SK-N-SH (cell line): ENCODE measurements at regions not wholly inside any gene's neighbourhood (a gene's known extent, or its start where the extent isn't known, plus 50 kb on each side); places are given as distances from the start of the nearest gene placed in this dataset.

Experiments used
- CTCF ChIA-PET: fragments of 300-600, 350-600 bp; formaldehyde crosslinking; extraction: SDS; loops from one replicate; lab custom pipeline; 2021; lab: Yijun Ruan, JAX
- POLR2A ChIA-PET: fragments of 350-600 bp; sonication (Branson Sonifier 250); formaldehyde crosslinking; extraction: SDS; loops from one replicate; lab custom pipeline; 2020; ENCODE audit warnings: antibody characterized with exemption, inconsistent platforms; lab: Yijun Ruan, JAX
- DNase-seq: peaks from one replicate; pipeline ENCODE4 v3.0.0; 2012
- H2AFZ ChIP-seq: fragments of 200-600 bp; sonication (generic); 2 replicates; pipeline ENCODE4 v1.8.1; 2016; ENCODE audit warnings: antibody characterized with exemption, mild to moderate bottlenecking, low read depth
- H3F3A ChIP-seq: fragments of 200-600 bp; sonication (generic); replicated peaks from 2 replicates; pipeline ENCODE3; 2016; ENCODE audit warnings: antibody characterized with exemption, mild to moderate bottlenecking; ENCODE audit not compliant: insufficient read depth
- H3K27ac ChIP-seq, 2 experiments: fragments of 200-500 bp in 1 of 2; fragments of 200-600 bp in 1 of 2; sonication (Bioruptor generic) in 1 of 2; sonication (generic), shearing (Covaris generic) in 1 of 2; 2 replicates each; pipeline versions ENCODE4 v1.5.1 to v1.6.1; 2014 to 2016; ENCODE audit warnings: low read depth in 2 of 2, inconsistent platforms in 1 of 2, low read length in 1 of 2, mild to moderate bottlenecking in 1 of 2, mixed read lengths in 1 of 2
- H3K27me3 ChIP-seq: fragments of 200-600 bp; sonication (generic), shearing (Covaris generic); 2 replicates; pipeline ENCODE4 v1.6.1; 2016; ENCODE audit warnings: mixed run types; ENCODE audit not compliant: insufficient read depth
- H3K36me3 ChIP-seq, 2 experiments: fragments of 200-500 bp in 1 of 2; fragments of 200-600 bp in 1 of 2; sonication (Bioruptor generic) in 1 of 2; sonication (generic) in 1 of 2; replicated peaks in 1 of 2; 2 replicates each; pipeline versions ENCODE3 to v1.5.1; 2014 to 2016; ENCODE audit warnings: low read length in 1 of 2, mild to moderate bottlenecking in 1 of 2; ENCODE audit not compliant: insufficient read depth in 2 of 2, control insufficient read depth in 1 of 2
- H3K4me1 ChIP-seq, 2 experiments: fragments of 200-500 bp in 1 of 2; fragments of 200-600 bp in 1 of 2; sonication (Bioruptor generic) in 1 of 2; sonication (generic), shearing (Covaris generic) in 1 of 2; 2 replicates each; pipeline versions ENCODE4 v1.5.1 to v1.6.1; 2014 to 2016; ENCODE audit warnings: low read depth in 1 of 2, low read length in 1 of 2, mixed run types in 1 of 2; ENCODE audit not compliant: insufficient read depth in 2 of 2, control insufficient read depth in 1 of 2
- H3K4me2 ChIP-seq: fragments of 200-600 bp; sonication (generic), shearing (Covaris generic); 2 replicates; pipeline ENCODE4 v1.6.1; 2017; ENCODE audit warnings: mixed run types
- H3K4me3 ChIP-seq, 2 experiments: fragments of 200-500 bp in 1 of 2; fragments of 200-600 bp in 1 of 2; sonication (Bioruptor generic) in 1 of 2; sonication (generic), shearing (Covaris generic) in 1 of 2; 2 replicates each; pipeline versions ENCODE4 v1.5.1 to v1.8.1; 2014 to 2016; ENCODE audit warnings: low read depth in 2 of 2, inconsistent platforms in 1 of 2, low read length in 1 of 2, mild to moderate bottlenecking in 1 of 2, mixed read lengths in 1 of 2, moderate library complexity in 1 of 2
- H3K79me2 ChIP-seq: fragments of 200-600 bp; sonication (generic); 2 replicates; pipeline ENCODE4 v1.8.1; 2017; ENCODE audit warnings: mild to moderate bottlenecking; ENCODE audit not compliant: insufficient read depth
- H3K9ac ChIP-seq: fragments of 200-600 bp; sonication (generic); 2 replicates; pipeline ENCODE4 v1.6.1; 2017; ENCODE audit warnings: mixed run types
- H3K9me2 ChIP-seq: fragments of 200-600 bp; sonication (generic); 2 replicates; pipeline ENCODE4 v1.6.1; 2017; ENCODE audit warnings: mixed run types
- H3K9me3 ChIP-seq: fragments of 200-600 bp; sonication (generic); 2 replicates; pipeline ENCODE4 v1.6.1; 2017; ENCODE audit warnings: mixed run types, mild to moderate bottlenecking, moderate library complexity
- H4K20me1 ChIP-seq: fragments of 200-600 bp; sonication (generic); 2 replicates; pipeline ENCODE4 v1.6.1; 2017; ENCODE audit warnings: mild to moderate bottlenecking, mixed run types; ENCODE audit not compliant: insufficient read depth
- ELF1 ChIP-seq: IDR thresholded peaks from 2 replicates; pipeline ENCODE4 v1.4.0; 2012
- EP300 ChIP-seq, 2 experiments: IDR thresholded peaks; 2 replicates each; pipeline versions ENCODE4 v1.4.0 to v1.6.1; 2012; ENCODE audit warnings: borderline replicate concordance in 1 of 2, low read depth in 1 of 2, low read length in 1 of 2
- EZH2phosphoT487 ChIP-seq: fragments of 200-600 bp; sonication (generic); IDR thresholded peaks from 2 replicates; pipeline ENCODE4 v1.6.1; 2017; ENCODE audit warnings: low read depth, mixed run types, mild to moderate bottlenecking, antibody characterized with exemption, moderate library complexity, borderline replicate concordance
- GABPA ChIP-seq: IDR thresholded peaks from 2 replicates; pipeline ENCODE4 v1.4.0; 2012; ENCODE audit warnings: low read depth, mild to moderate bottlenecking
- GATA2 ChIP-seq: sonication (generic); formaldehyde crosslinking; IDR thresholded peaks from 2 replicates; pipeline ENCODE4 v1.5.0; 2020; ENCODE audit warnings: mild to moderate bottlenecking, missing genetic modification reagents
- JUND ChIP-seq: IDR thresholded peaks from 2 replicates; pipeline ENCODE4 v1.4.0; 2012
- MEF2A ChIP-seq: IDR thresholded peaks from 2 replicates; pipeline ENCODE4 v1.4.0; 2012; ENCODE audit warnings: low read depth, borderline replicate concordance
- MXI1 ChIP-seq: IDR thresholded peaks from 2 replicates; pipeline ENCODE4 v1.6.1; 2012; ENCODE audit warnings: mild to moderate bottlenecking, low read depth, low read length, improper control_type of control experiment
- NFIC ChIP-seq: IDR thresholded peaks from 2 replicates; pipeline ENCODE4 v1.4.0; 2012; ENCODE audit warnings: borderline replicate concordance
- NRF1 ChIP-seq: IDR thresholded peaks from 2 replicates; pipeline ENCODE4 v1.6.1; 2012; ENCODE audit warnings: low read depth, mild to moderate bottlenecking, low read length
- POLR2AphosphoS5 ChIP-seq: IDR thresholded peaks from 2 replicates; pipeline ENCODE4 v1.6.1; 2012; ENCODE audit warnings: low read depth, low read length
- RAD21 ChIP-seq: IDR thresholded peaks from 2 replicates; pipeline ENCODE4 v1.6.1; 2012; ENCODE audit warnings: mild to moderate bottlenecking, low read length
- RXRA ChIP-seq: IDR thresholded peaks from 2 replicates; pipeline ENCODE4 v1.4.0; 2012; ENCODE audit warnings: low read depth, mild to moderate bottlenecking, borderline replicate concordance
- SIN3A ChIP-seq: IDR thresholded peaks from 2 replicates; pipeline ENCODE4 v1.6.1; 2012; ENCODE audit warnings: low read depth, mild to moderate bottlenecking, low read length, moderate library complexity, borderline replicate concordance
- SMC3 ChIP-seq: IDR thresholded peaks from 2 replicates; pipeline ENCODE4 v1.6.1; 2012; ENCODE audit warnings: low read depth, low read length, improper control_type of control experiment
- TEAD4 ChIP-seq: IDR thresholded peaks from 2 replicates; pipeline ENCODE4 v1.4.0; 2012; ENCODE audit warnings: mild to moderate bottlenecking, borderline replicate concordance; ENCODE audit not compliant: insufficient read depth
- YY1 ChIP-seq: IDR thresholded peaks from 2 replicates; pipeline ENCODE4 v1.4.0; 2012; ENCODE audit warnings: low read depth, mild to moderate bottlenecking
- WGBS: methylation state at CpG from one replicate; pipeline ENCODE4 v1.1.6; 2017; ENCODE audit warnings: low lambda C conversion rate; 5-methylcytosine and 5-hydroxymethylcytosine counted together
- TF ChIP-seq, protein P1 (sequence below): fragments of 150-350 bp; IDR thresholded peaks from 2 replicates; pipeline ENCODE4 v1.6.1; 2017; ENCODE audit warnings: antibody characterized with exemption, low read length, low read depth, borderline replicate concordance
- TF ChIP-seq, protein P2 (sequence below): IDR thresholded peaks from 2 replicates; pipeline ENCODE4 v1.4.0; 2012; ENCODE audit warnings: low read depth, borderline replicate concordance
- TF ChIP-seq, protein P3 (sequence below): IDR thresholded peaks from 2 replicates; pipeline ENCODE4; 2012
- TF ChIP-seq, protein P4 (sequence below): IDR thresholded peaks from 2 replicates; pipeline ENCODE4 v1.4.0; 2012; ENCODE audit warnings: low read depth
- TF ChIP-seq, protein P5 (sequence below): fragments of 150-350 bp; IDR thresholded peaks from 2 replicates; pipeline ENCODE4 v1.6.1; 2016; ENCODE audit warnings: mild to moderate bottlenecking, low read depth, low read length

DNA sequence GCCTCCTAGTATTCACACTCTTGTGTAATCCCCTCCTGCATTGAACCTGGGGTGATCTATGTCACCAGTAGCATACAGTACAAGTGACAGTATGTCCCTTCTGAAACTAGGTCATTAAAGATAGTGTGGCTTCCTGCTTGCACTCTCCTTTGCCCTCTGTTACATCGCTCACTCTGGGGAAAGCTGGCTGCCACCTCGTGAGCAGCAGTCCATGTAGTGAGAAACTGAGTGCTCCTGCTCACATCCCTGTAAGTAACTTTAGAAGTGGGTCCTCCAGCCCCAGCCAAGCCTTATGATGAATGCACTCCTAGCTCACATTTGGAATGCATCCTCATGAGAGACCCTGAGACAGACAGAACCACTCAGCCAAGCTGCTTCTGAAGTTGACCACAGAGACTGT is 89.8 kb upstream of the TNIP3 start:
- 21% methylated on average over 2 of the region's 2 CpGs for WGBS
- H3K36me3 ChIP-seq, result no peaks in the 10 kb centered on the region
- no peaks in the 10 kb centered on the region for H3K79me2 ChIP-seq
- H2AFZ ChIP-seq, result no peak overlapping the region
- H3F3A ChIP-seq, result peaks cover 12% of the 10 kb centered on the region
- POLR2A ChIA-PET, result no interaction called here
- no peaks in the 10 kb centered on the region for H3K9me3 ChIP-seq
- H3K4me2 ChIP-seq, result no peak overlapping the region
- H4K20me1 ChIP-seq, result no peaks in the 10 kb centered on the region
- H3K4me1 ChIP-seq, result no peaks in the 10 kb centered on the region
- no peaks in the 10 kb centered on the region; the same call in 1 of the 2 replicates for H3K27me3 ChIP-seq
- no peak overlapping the region for H3K4me3 ChIP-seq
- TF ChIP-seq GABPA, result no peak
- TF ChIP-seq, protein P1, sequence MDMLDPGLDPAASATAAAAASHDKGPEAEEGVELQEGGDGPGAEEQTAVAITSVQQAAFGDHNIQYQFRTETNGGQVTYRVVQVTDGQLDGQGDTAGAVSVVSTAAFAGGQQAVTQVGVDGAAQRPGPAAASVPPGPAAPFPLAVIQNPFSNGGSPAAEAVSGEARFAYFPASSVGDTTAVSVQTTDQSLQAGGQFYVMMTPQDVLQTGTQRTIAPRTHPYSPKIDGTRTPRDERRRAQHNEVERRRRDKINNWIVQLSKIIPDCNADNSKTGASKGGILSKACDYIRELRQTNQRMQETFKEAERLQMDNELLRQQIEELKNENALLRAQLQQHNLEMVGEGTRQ, result no peak
- no peak for TF ChIP-seq JUND
- TF ChIP-seq RAD21, result no peak
- TF ChIP-seq, protein P2, sequence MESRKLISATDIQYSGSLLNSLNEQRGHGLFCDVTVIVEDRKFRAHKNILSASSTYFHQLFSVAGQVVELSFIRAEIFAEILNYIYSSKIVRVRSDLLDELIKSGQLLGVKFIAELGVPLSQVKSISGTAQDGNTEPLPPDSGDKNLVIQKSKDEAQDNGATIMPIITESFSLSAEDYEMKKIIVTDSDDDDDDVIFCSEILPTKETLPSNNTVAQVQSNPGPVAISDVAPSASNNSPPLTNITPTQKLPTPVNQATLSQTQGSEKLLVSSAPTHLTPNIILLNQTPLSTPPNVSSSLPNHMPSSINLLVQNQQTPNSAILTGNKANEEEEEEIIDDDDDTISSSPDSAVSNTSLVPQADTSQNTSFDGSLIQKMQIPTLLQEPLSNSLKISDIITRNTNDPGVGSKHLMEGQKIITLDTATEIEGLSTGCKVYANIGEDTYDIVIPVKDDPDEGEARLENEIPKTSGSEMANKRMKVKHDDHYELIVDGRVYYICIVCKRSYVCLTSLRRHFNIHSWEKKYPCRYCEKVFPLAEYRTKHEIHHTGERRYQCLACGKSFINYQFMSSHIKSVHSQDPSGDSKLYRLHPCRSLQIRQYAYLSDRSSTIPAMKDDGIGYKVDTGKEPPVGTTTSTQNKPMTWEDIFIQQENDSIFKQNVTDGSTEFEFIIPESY, result no peak
- no peak for TF ChIP-seq SIN3A
- no peak for TF ChIP-seq RXRA
- no peak for TF ChIP-seq TEAD4
- TF ChIP-seq SMC3, result no peak
- TF ChIP-seq, protein P3, sequence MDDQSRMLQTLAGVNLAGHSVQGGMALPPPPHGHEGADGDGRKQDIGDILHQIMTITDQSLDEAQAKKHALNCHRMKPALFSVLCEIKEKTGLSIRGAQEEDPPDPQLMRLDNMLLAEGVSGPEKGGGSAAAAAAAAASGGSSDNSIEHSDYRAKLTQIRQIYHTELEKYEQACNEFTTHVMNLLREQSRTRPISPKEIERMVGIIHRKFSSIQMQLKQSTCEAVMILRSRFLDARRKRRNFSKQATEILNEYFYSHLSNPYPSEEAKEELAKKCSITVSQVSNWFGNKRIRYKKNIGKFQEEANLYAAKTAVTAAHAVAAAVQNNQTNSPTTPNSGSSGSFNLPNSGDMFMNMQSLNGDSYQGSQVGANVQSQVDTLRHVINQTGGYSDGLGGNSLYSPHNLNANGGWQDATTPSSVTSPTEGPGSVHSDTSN, result no peak
- no peak for TF ChIP-seq GATA2 (CRISPR knock-in tag)
- TF ChIP-seq EP300 (IDR thresholded peaks at IDR 0.05; ENCODE audit: borderline replicate concordance in 1 of 2, low read depth in 1 of 2, low read length in 1 of 2), result no peak
- TF ChIP-seq NRF1, result no peak
- TF ChIP-seq, protein P4, sequence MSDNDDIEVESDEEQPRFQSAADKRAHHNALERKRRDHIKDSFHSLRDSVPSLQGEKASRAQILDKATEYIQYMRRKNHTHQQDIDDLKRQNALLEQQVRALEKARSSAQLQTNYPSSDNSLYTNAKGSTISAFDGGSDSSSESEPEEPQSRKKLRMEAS, result no peak
- TF ChIP-seq, all 33 proteins: peak for 0
- Histone ChIP-seq H3K27ac (no peak overlapping the region), H3K9ac (no peak overlapping the region), H3K9me2 (no peaks in the 10 kb centered on the region)
- no peak for DNase-seq
- CTCF ChIA-PET, result interaction anchor here (1.1 kb wide), 1 partner anchor 62 kb away, joined by 5 read pairs; no protein-coding TSS in a partner anchor

DNA sequence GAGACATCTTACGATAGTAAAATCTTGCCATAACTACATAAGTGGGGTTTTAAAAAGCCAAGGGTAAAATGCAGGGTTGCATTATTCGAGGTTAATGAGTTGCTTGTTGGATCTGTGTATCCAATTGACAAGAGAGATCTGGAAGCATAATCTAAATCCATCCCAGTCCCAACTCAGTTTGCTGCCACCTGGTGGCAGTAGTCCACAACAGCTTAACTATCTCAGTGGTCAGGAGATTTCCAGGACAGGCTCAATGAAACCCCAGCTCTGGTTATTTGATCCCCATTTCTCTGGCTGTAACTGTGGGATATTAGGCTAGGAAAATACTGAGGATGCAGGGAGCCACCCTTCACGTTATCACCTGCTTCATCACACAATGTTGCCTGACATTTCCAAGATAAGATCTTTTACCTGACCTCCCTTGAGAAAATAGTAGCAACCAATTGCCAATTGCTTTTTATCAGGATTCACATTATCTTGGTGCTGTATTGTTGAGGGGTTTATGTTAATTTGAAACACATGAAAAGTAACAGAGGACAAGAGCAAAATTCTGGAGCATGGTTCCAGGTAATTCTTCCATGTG is 88.2 kb upstream of the TNIP3 start:
- H3K4me1 ChIP-seq, result no peaks in the 10 kb centered on the region
- no peak overlapping the region for H3K27ac ChIP-seq
- DNase-seq, result peak; percentile 66
- no peaks in the 10 kb centered on the region; the same call in 1 of the 2 replicates for H3K27me3 ChIP-seq
- H3K4me3 ChIP-seq, result no peak overlapping the region
- peaks cover 12% of the 10 kb centered on the region for H3F3A ChIP-seq
- no peaks in the 10 kb centered on the region for H3K9me3 ChIP-seq
- ChIA-PET CTCF (interaction anchor here (1.0 to 6.8 kb wide), 9 partner anchors 8 to 1097 kb away, joined by 3 to 45 read pairs (median 5); no protein-coding TSS in a partner anchor), POLR2A (no interaction called here)
- H2AFZ ChIP-seq, result no peak overlapping the region
- 0% methylated on average over 3 of the region's 3 CpGs for WGBS
- H3K79me2 ChIP-seq, result no peaks in the 10 kb centered on the region
- no peaks in the 10 kb centered on the region for H4K20me1 ChIP-seq
- H3K9ac ChIP-seq, result no peak overlapping the region
- no peaks in the 10 kb centered on the region for H3K9me2 ChIP-seq
- no peak overlapping the region for H3K4me2 ChIP-seq
- no peaks in the 10 kb centered on the region for H3K36me3 ChIP-seq
- peak; percentile 73 for TF ChIP-seq RAD21
- no peak for TF ChIP-seq EZH2phosphoT487
- TF ChIP-seq YY1, result no peak
- TF ChIP-seq MXI1, result no peak
- no peak for TF ChIP-seq POLR2AphosphoS5
- TF ChIP-seq SMC3, result peak; percentile 90
- TF ChIP-seq MEF2A, result no peak
- no peak for TF ChIP-seq RXRA
- no peak for TF ChIP-seq NFIC
- no peak for TF ChIP-seq JUND
- TF ChIP-seq, protein P5, sequence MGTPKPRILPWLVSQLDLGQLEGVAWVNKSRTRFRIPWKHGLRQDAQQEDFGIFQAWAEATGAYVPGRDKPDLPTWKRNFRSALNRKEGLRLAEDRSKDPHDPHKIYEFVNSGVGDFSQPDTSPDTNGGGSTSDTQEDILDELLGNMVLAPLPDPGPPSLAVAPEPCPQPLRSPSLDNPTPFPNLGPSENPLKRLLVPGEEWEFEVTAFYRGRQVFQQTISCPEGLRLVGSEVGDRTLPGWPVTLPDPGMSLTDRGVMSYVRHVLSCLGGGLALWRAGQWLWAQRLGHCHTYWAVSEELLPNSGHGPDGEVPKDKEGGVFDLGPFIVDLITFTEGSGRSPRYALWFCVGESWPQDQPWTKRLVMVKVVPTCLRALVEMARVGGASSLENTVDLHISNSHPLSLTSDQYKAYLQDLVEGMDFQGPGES, result no peak
- no peak for TF ChIP-seq ELF1
- TF ChIP-seq EP300 (IDR thresholded peaks at IDR 0.05; ENCODE audit: borderline replicate concordance in 1 of 2, low read depth in 1 of 2, low read length in 1 of 2), result no peak
- TF ChIP-seq SIN3A, result no peak
